Duodenal mucosa (tissue), 2 donors: ENCODE measurements at regions not wholly inside any gene's neighbourhood (a gene's known extent, or its start where the extent isn't known, plus 50 kb on each side); places are given as distances from the start of the nearest gene placed in this dataset.

ENCODE experiments used
- H3K27ac ChIP-seq: one replicate; pipeline ENCODE4 v1.7.0; 2013; ENCODE audit warnings: low read depth, low read length
- H3K27me3 ChIP-seq, 2 donors: one replicate each; pipeline ENCODE4 v1.7.0; 2013; ENCODE audit warnings: low read length in 2 of 2, control low read depth in 1 of 2; ENCODE audit not compliant: insufficient read depth in 2 of 2, control insufficient read depth in 1 of 2
- H3K36me3 ChIP-seq, 2 donors: one replicate each; pipeline ENCODE4 v1.7.0; 2013; ENCODE audit warnings: low read length in 2 of 2, control low read depth in 1 of 2; ENCODE audit not compliant: insufficient read depth in 2 of 2, control insufficient read depth in 1 of 2
- H3K4me1 ChIP-seq, 2 donors: one replicate each; pipeline ENCODE4 v1.7.0; 2013; ENCODE audit warnings: low read length in 2 of 2, control low read depth in 1 of 2; ENCODE audit not compliant: insufficient read depth in 2 of 2, control insufficient read depth in 1 of 2
- H3K4me3 ChIP-seq, 2 donors: one replicate each; pipeline ENCODE4 v1.7.0; 2013; ENCODE audit warnings: low read length in 2 of 2, low read depth in 1 of 2
- H3K9ac ChIP-seq, 2 donors: one replicate each; pipeline ENCODE4 v1.7.0; 2013; ENCODE audit warnings: low read length in 2 of 2, low read depth in 1 of 2
- H3K9me3 ChIP-seq, 2 donors: one replicate each; pipeline ENCODE4 v1.7.0; 2013; ENCODE audit warnings: low read length in 2 of 2, control low read depth in 1 of 2; ENCODE audit not compliant: control insufficient read depth in 1 of 2

GRCh38 chr9:18077941-18078678, 395.8 kb upstream of the ADAMTSL1 start:
- H3K4me1 ChIP-seq = peaks cover 7 to 23% of the 10 kb centered on the region in 2 donors
- no peak overlapping the region for H3K27ac ChIP-seq
- no peak overlapping the region for H3K9ac ChIP-seq
- no peaks in the 10 kb centered on the region for H3K27me3 ChIP-seq
- no peaks in the 10 kb centered on the region for H3K9me3 ChIP-seq
- H3K36me3 ChIP-seq = no peaks in the 10 kb centered on the region
- H3K4me3 ChIP-seq = no peak overlapping the region

GRCh38 chr9:18092138-18092537, 381.8 kb upstream of the ADAMTSL1 start:
- H3K36me3 ChIP-seq = no peaks in the 10 kb centered on the region
- no peaks in the 10 kb centered on the region for H3K4me1 ChIP-seq
- no peaks in the 10 kb centered on the region for H3K27me3 ChIP-seq
- H3K27ac ChIP-seq = no peak overlapping the region
- no peaks in the 10 kb centered on the region for H3K9me3 ChIP-seq
- H3K9ac ChIP-seq = no peak overlapping the region
- no peak overlapping the region for H3K4me3 ChIP-seq

GRCh38 chr9:18106006-18106560, 367.9 kb upstream of the ADAMTSL1 start:
- no peaks in the 10 kb centered on the region for H3K4me1 ChIP-seq
- no peak overlapping the region for H3K9ac ChIP-seq
- H3K27me3 ChIP-seq = no peaks in the 10 kb centered on the region
- no peak overlapping the region for H3K27ac ChIP-seq
- H3K4me3 ChIP-seq = no peak overlapping the region
- no peaks in the 10 kb centered on the region for H3K36me3 ChIP-seq
- H3K9me3 ChIP-seq = no peaks in the 10 kb centered on the region

GRCh38 chr9:18109675-18110074, 364.3 kb upstream of the ADAMTSL1 start:
- H3K36me3 ChIP-seq = no peaks in the 10 kb centered on the region
- H3K9me3 ChIP-seq = no peaks in the 10 kb centered on the region
- no peaks in the 10 kb centered on the region for H3K4me1 ChIP-seq
- H3K4me3 ChIP-seq = no peak overlapping the region
- H3K9ac ChIP-seq = no peak overlapping the region
- H3K27me3 ChIP-seq = no peaks in the 10 kb centered on the region
- no peak overlapping the region for H3K27ac ChIP-seq

- Histone ChIP-seq H3K27ac (no peak overlapping the region), H3K36me3 (no peaks in the 10 kb centered on the region), H3K9ac (no peak overlapping the region), H3K4me1 (no peaks in the 10 kb centered on the region), H3K4me3 (no peak overlapping the region), H3K9me3 (no peaks in the 10 kb centered on the region), H3K27me3 (no peaks in the 10 kb centered on the region)
Measured at GRCh38 chr9:18111146-18111545, 362.8 kb upstream of the ADAMTSL1 start.

GRCh38 chr9:18114559-18115475, 359.1 kb upstream of the ADAMTSL1 start:
- Histone ChIP-seq H3K27ac (no peak overlapping the region), H3K4me3 (no peak overlapping the region), H3K9me3 (no peaks in the 10 kb centered on the region), H3K9ac (no peak overlapping the region), H3K36me3 (no peaks in the 10 kb centered on the region), H3K27me3 (no peaks in the 10 kb centered on the region), H3K4me1 (no peaks in the 10 kb centered on the region)

- Histone ChIP-seq H3K4me3 (no peak overlapping the region), H3K4me1 (no peaks in the 10 kb centered on the region), H3K9ac (no peak overlapping the region), H3K27ac (no peak overlapping the region), H3K27me3 (no peaks in the 10 kb centered on the region), H3K36me3 (no peaks in the 10 kb centered on the region), H3K9me3 (no peaks in the 10 kb centered on the region)
Measured at GRCh38 chr9:18118268-18118667, 355.7 kb upstream of the ADAMTSL1 start.

GRCh38 chr9:18122171-18122570, 351.8 kb upstream of the ADAMTSL1 start:
- H3K4me3 ChIP-seq = no peak overlapping the region

GRCh38 chr9:18124760-18125159, 349.2 kb upstream of the ADAMTSL1 start:
- Histone ChIP-seq H3K4me1 (no peaks in the 10 kb centered on the region), H3K36me3 (no peaks in the 10 kb centered on the region), H3K9me3 (no peaks in the 10 kb centered on the region), H3K9ac (no peak overlapping the region), H3K27ac (no peak overlapping the region), H3K27me3 (no peaks in the 10 kb centered on the region), H3K4me3 (no peak overlapping the region)

More at GRCh38 chr9:18122171-18122570, 351.8 kb upstream of the ADAMTSL1 start:
- no peaks in the 10 kb centered on the region for H3K36me3 ChIP-seq
- no peaks in the 10 kb centered on the region for H3K4me1 ChIP-seq
- no peak overlapping the region for H3K27ac ChIP-seq
- no peak overlapping the region for H3K9ac ChIP-seq
- H3K9me3 ChIP-seq = no peaks in the 10 kb centered on the region
- no peaks in the 10 kb centered on the region for H3K27me3 ChIP-seq
